ENCODE measurements at regions not wholly inside any gene's neighbourhood (a gene's known extent, or its start where the extent isn't known, plus 50 kb on each side); places are given as distances from the start of the nearest gene placed in this dataset.

DNA sequence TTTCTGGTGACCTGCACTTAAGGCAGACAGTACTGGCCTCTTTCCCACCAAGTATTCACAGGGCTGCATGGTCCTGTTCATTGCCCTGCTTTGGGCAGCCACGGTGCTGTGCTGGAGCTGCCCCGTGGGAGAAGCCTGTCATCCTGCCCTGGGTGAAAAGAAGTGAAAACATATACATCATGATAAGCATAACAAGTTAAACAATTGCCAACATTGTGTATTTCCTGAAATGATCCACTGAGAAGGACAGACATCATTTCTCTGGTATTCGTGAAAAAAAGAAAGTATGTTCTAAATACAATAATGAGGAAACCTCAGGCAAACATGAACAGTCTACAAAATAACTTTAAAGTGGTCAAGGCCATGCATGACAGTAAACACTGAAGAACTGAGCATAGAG is 393.1 kb downstream of the TMEM135 start:
- Histone ChIP-seq H3K4me1 (ENCODE audit: insufficient read depth, low read length, poor library complexity, severe bottlenecking) (no peaks in the 10 kb centered on the region), H3K27me3 (ENCODE audit: insufficient read depth, low read length, poor library complexity, severe bottlenecking) (no peaks in the 10 kb centered on the region), H3K4me3 (ENCODE audit: low read length, poor library complexity, severe bottlenecking) (no peak overlapping the region), H3F3A (ENCODE audit: low read depth) (no peaks in the 10 kb centered on the region), H4K20me1 (ENCODE audit: insufficient read depth, low read length, poor library complexity, severe bottlenecking) (no peaks in the 10 kb centered on the region), H3K9ac (ENCODE audit: low read depth, low read length, poor library complexity, severe bottlenecking) (no peak overlapping the region), H2AFZ (ENCODE audit: low read length) (no peak overlapping the region), H3K36me3 (ENCODE audit: insufficient read depth, low read length) (no peaks in the 10 kb centered on the region), H3K9me2 (replicated peaks; ENCODE audit: low read depth, low read length) (no peaks in the 10 kb centered on the region), H3K9me3 (ENCODE audit: insufficient read depth, low read depth, low read length) (no peaks in the 10 kb centered on the region), H3K79me2 (ENCODE audit: insufficient read depth, low read length) (no peaks in the 10 kb centered on the region), H3K4me2 (ENCODE audit: low read depth, low read length, poor library complexity, severe bottlenecking) (no peak overlapping the region)
- TF ChIP-seq, protein P1, sequence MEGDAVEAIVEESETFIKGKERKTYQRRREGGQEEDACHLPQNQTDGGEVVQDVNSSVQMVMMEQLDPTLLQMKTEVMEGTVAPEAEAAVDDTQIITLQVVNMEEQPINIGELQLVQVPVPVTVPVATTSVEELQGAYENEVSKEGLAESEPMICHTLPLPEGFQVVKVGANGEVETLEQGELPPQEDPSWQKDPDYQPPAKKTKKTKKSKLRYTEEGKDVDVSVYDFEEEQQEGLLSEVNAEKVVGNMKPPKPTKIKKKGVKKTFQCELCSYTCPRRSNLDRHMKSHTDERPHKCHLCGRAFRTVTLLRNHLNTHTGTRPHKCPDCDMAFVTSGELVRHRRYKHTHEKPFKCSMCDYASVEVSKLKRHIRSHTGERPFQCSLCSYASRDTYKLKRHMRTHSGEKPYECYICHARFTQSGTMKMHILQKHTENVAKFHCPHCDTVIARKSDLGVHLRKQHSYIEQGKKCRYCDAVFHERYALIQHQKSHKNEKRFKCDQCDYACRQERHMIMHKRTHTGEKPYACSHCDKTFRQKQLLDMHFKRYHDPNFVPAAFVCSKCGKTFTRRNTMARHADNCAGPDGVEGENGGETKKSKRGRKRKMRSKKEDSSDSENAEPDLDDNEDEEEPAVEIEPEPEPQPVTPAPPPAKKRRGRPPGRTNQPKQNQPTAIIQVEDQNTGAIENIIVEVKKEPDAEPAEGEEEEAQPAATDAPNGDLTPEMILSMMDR (conservative IDR thresholded peaks at IDR 0.05; ENCODE audit: low read length) = no peak
- TF ChIP-seq EZH2phosphoT487 (IDR thresholded peaks at IDR 0.05; ENCODE audit: borderline replicate concordance) = no peak

DNA sequence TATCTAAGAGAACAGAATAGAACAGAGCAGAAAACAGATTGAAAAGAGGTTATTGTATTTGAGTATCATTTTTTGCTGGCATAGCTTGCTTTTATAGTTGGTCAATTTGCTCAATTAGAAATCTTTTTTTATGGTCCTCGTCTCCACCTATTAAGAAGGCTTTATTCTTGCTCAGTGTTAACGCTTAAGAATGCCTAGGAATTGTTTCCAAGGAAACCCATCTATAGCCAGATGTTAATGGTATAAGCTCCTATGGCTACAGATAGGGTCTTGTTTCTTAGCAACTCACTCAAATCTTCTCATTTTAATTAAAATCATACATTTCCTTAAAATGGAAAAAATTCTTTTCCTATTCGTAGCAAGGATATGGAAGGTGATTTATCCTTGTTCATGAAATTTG is 392.3 kb downstream of the TMEM135 start:
- no peak overlapping the region for H3K4me3 ChIP-seq (ENCODE audit: low read length, poor library complexity, severe bottlenecking)
- H3K9me3 ChIP-seq (ENCODE audit: insufficient read depth, low read depth, low read length) = no peaks in the 10 kb centered on the region
- no peaks in the 10 kb centered on the region for H3K4me1 ChIP-seq (ENCODE audit: insufficient read depth, low read length, poor library complexity, severe bottlenecking)
- no peaks in the 10 kb centered on the region for H3K9me2 ChIP-seq (replicated peaks; ENCODE audit: low read depth, low read length)
- TF ChIP-seq, protein P1 (conservative IDR thresholded peaks at IDR 0.05; ENCODE audit: low read length) = no peak
- TF ChIP-seq EZH2phosphoT487 (IDR thresholded peaks at IDR 0.05; ENCODE audit: borderline replicate concordance) = no peak
- H3K9ac ChIP-seq (ENCODE audit: low read depth, low read length, poor library complexity, severe bottlenecking) = no peak overlapping the region
- H3K36me3 ChIP-seq (ENCODE audit: insufficient read depth, low read length) = no peaks in the 10 kb centered on the region
- H2AFZ ChIP-seq (ENCODE audit: low read length) = no peak overlapping the region
- no peaks in the 10 kb centered on the region for H4K20me1 ChIP-seq (ENCODE audit: insufficient read depth, low read length, poor library complexity, severe bottlenecking)
- no peaks in the 10 kb centered on the region for H3K79me2 ChIP-seq (ENCODE audit: insufficient read depth, low read length)
- H3F3A ChIP-seq (ENCODE audit: low read depth) = no peaks in the 10 kb centered on the region
- H3K4me2 ChIP-seq (ENCODE audit: low read depth, low read length, poor library complexity, severe bottlenecking) = no peak overlapping the region
- no peaks in the 10 kb centered on the region for H3K27me3 ChIP-seq (ENCODE audit: insufficient read depth, low read length, poor library complexity, severe bottlenecking)

DNA sequence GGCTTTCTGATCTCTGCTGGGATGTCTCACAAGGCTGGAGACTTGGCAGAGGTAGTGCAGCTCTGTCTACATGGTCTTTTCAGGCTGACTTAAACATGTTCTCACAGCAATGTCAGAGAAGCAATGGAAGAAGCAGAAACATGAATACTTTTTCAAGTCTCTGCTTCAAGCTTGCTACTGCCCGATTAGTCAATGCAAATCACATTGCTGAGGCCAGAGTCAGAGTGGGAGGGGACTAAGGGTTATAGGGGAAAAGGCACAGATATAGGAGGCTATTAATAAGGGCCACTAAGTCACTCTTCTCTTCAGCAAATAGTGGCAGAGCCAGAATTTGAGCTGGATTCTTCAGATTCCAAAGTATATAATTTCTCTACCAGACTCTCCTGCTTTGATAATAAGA is 390.5 kb downstream of the TMEM135 start:
- TF ChIP-seq EZH2phosphoT487 (IDR thresholded peaks at IDR 0.05; ENCODE audit: borderline replicate concordance) = no peak
- TF ChIP-seq, protein P1 (conservative IDR thresholded peaks at IDR 0.05; ENCODE audit: low read length) = no peak
- no peaks in the 10 kb centered on the region for H3F3A ChIP-seq (ENCODE audit: low read depth)
- no peaks in the 10 kb centered on the region for H3K79me2 ChIP-seq (ENCODE audit: insufficient read depth, low read length)
- H3K9ac ChIP-seq (ENCODE audit: low read depth, low read length, poor library complexity, severe bottlenecking) = no peak overlapping the region
- no peaks in the 10 kb centered on the region for H3K9me3 ChIP-seq (ENCODE audit: insufficient read depth, low read depth, low read length)
- no peaks in the 10 kb centered on the region for H3K4me1 ChIP-seq (ENCODE audit: insufficient read depth, low read length, poor library complexity, severe bottlenecking)
- no peaks in the 10 kb centered on the region for H3K27me3 ChIP-seq (ENCODE audit: insufficient read depth, low read length, poor library complexity, severe bottlenecking)
- H2AFZ ChIP-seq (ENCODE audit: low read length) = no peak overlapping the region
- H3K36me3 ChIP-seq (ENCODE audit: insufficient read depth, low read length) = no peaks in the 10 kb centered on the region
- no peaks in the 10 kb centered on the region for H3K9me2 ChIP-seq (replicated peaks; ENCODE audit: low read depth, low read length)
- H3K4me2 ChIP-seq (ENCODE audit: low read depth, low read length, poor library complexity, severe bottlenecking) = no peak overlapping the region
- H4K20me1 ChIP-seq (ENCODE audit: insufficient read depth, low read length, poor library complexity, severe bottlenecking) = no peaks in the 10 kb centered on the region
- no peak overlapping the region for H3K4me3 ChIP-seq (ENCODE audit: low read length, poor library complexity, severe bottlenecking)
